Esophagus squamous epithelium (tissue), 5 donors: ENCODE measurements at regions not wholly inside any gene's neighbourhood (a gene's known extent, or its start where the extent isn't known, plus 50 kb on each side); places are given as distances from the start of the nearest gene placed in this dataset.

Source experiments
- DNase-seq: peaks from one replicate; lab custom pipeline; 2025; lab: John Stamatoyannopoulos, UW
- H3K27ac ChIP-seq, 4 donors: fragments of 200-600 bp; sonication (generic); one replicate each; pipeline ENCODE4 v1.5.1; 2016 to 2019; ENCODE audit warnings: mild to moderate bottlenecking in 1 of 4
- H3K27me3 ChIP-seq, 4 donors: fragments of 200-600 bp; sonication (generic); 1 replicate in 3 of 4; 2 replicates in 1 of 4; pipeline versions ENCODE4 v1.5.1 to v1.6.0; 2017 to 2021; ENCODE audit warnings: antibody characterized with exemption in 1 of 4
- H3K36me3 ChIP-seq, 3 donors: fragments of 200-600 bp; sonication (generic); one replicate each; pipeline ENCODE4 v1.5.1; 2016 to 2019
- H3K4me1 ChIP-seq, 3 donors: fragments of 200-600 bp; sonication (generic); one replicate each; pipeline ENCODE4 v1.5.1; 2017 to 2019
- H3K4me3 ChIP-seq, 4 donors: fragments of 200-600 bp; sonication (generic); 1 replicate in 3 of 4; 2 replicates in 1 of 4; pipeline ENCODE4 v1.5.1; 2016 to 2019; ENCODE audit warnings: mild to moderate bottlenecking in 2 of 4, moderate library complexity in 1 of 4
- H3K9me3 ChIP-seq, 3 donors: fragments of 200-600 bp; sonication (generic); one replicate each; pipeline ENCODE4 v1.5.1; 2016 to 2019
- POLR2A ChIP-seq, 4 donors: fragments of 450-650 bp; IDR thresholded peaks; one replicate each; pipeline ENCODE4 v1.6.1; 2017; ENCODE audit warnings: antibody characterized with exemption in 4 of 4, mild to moderate bottlenecking in 4 of 4, moderate library complexity in 3 of 4
- WGBS, 2 donors: methylation state at CpG; one replicate each; pipeline ENCODE4 v1.1.5; 2018; 5-methylcytosine and 5-hydroxymethylcytosine counted together
- intact Hi-C: fragments of 100-400 bp; cut with DNase I; formaldehyde crosslinking; loops from one replicate; pipeline ENCODE4 v1.15.0; 2022
- TF ChIP-seq, protein P1 (sequence below), 6 experiments: fragments of 450-650 bp in 4 of 6; fragments of 200-600 bp in 2 of 6; sonication (generic) in 2 of 6; IDR thresholded peaks; one replicate each; pipeline ENCODE4 v1.5.1; 2016 to 2019; ENCODE audit warnings: antibody characterized with exemption in 6 of 6, mild to moderate bottlenecking in 4 of 6, moderate library complexity in 4 of 6
- donor health status: DM: yes; HTN: yes; CAD: no.

DNA sequence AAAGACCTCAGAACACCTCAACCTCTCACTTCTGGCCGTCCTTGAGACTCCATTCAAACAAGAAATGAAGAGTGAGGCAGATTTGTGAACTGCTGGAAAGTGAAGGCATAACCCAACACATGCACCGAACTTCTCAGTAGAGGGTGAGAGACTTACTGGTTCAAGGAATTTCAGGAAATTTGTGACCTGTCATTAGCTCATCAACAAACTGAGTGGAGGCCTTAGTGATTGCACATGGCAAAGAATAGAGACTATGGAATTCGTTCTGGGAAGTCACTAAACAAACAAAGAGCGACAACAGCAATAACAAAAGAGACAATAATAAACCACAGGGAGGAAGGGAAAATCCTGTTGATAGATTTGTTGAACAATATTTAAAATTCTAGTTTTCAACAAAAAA lies 125.0 kb upstream of the AKR1E2 start:
- Histone ChIP-seq H3K36me3 (no peaks in the 10 kb centered on the region), H3K4me1 (peaks cover 3 to 47% (median 10%) of the 10 kb centered on the region in 3 donors), H3K27me3 (no peaks in the 10 kb centered on the region), H3K4me3 (no peak overlapping the region), H3K27ac (no peak overlapping the region), H3K9me3 (no peaks in the 10 kb centered on the region)
- intact Hi-C loops: no loop called here
- WGBS, 2 donors: 79 to 80% methylated on average over 4 of the region's 4 CpGs
- no peak for DNase-seq
- TF ChIP-seq, protein P1, sequence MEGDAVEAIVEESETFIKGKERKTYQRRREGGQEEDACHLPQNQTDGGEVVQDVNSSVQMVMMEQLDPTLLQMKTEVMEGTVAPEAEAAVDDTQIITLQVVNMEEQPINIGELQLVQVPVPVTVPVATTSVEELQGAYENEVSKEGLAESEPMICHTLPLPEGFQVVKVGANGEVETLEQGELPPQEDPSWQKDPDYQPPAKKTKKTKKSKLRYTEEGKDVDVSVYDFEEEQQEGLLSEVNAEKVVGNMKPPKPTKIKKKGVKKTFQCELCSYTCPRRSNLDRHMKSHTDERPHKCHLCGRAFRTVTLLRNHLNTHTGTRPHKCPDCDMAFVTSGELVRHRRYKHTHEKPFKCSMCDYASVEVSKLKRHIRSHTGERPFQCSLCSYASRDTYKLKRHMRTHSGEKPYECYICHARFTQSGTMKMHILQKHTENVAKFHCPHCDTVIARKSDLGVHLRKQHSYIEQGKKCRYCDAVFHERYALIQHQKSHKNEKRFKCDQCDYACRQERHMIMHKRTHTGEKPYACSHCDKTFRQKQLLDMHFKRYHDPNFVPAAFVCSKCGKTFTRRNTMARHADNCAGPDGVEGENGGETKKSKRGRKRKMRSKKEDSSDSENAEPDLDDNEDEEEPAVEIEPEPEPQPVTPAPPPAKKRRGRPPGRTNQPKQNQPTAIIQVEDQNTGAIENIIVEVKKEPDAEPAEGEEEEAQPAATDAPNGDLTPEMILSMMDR (IDR thresholded peaks at IDR 0.05): no peak
- TF ChIP-seq POLR2A (IDR thresholded peaks at IDR 0.05): no peak

DNA sequence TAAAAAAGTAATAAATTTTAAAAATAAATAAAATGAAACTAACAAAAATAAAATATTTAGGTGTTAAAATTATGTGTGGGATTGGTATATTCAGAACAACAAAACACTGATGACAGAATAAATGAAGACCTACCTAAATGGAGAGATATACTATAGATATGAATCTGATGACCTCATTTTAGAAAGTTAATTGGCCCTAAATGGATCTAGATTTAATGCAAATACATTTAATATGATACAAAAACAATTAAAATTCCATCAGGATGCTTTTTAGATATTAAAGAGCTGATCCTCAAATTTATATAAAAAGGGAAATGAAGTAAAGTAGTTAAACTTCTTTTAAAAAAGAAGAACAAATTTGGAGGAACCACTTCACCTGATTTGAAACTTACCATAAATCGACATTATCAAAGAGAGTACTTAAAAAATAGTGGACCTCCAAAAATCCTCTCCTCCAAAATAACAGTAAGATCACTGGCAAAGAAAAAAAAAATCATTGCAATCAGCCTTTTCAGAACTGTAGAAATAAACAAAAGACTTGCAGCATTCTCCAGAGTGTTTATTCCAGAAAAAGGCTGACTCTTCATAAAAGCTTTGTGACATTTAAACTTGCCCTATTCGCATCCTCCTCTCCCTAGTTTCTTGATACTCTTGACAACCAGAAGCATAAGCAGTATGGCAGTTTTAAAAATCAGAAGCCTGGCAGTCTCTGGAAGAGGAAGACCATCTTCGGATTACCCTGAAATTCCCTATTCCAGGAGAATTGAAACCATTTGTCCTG lies 125.9 kb upstream of the AKR1E2 start:
- H3K27ac ChIP-seq: no peak overlapping the region
- intact Hi-C loops: no loop called here
- no peaks in the 10 kb centered on the region for H3K27me3 ChIP-seq
- 85 to 87% methylated on average over 3 of the region's 3 CpGs for WGBS, 2 donors
- H3K36me3 ChIP-seq: no peaks in the 10 kb centered on the region
- peaks cover 3 to 46% (median 10%) of the 10 kb centered on the region in 3 donors for H3K4me1 ChIP-seq
- TF ChIP-seq, protein P1 (IDR thresholded peaks at IDR 0.05): no peak
- no peak for TF ChIP-seq POLR2A (IDR thresholded peaks at IDR 0.05)
- H3K4me3 ChIP-seq: no peak overlapping the region
- H3K9me3 ChIP-seq: no peaks in the 10 kb centered on the region
- no peak for DNase-seq

DNA sequence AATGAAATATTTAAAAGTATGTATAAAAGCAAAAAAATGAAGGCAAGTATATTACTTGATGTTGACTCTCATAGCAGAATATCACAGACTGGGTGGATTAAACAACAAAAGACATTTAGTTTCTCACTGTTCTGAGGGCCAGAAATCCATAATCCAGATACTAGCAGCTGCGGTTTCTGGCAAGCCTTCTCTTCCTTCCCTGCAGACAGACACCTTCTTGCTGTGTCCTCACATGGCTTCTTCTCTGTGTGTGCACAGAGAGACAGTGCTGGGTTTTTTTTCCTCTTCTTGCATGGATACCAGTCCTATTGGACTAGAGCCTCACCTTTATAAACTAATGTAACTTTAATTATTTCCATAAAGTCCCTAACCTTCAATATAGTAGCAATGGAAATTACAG lies 127.9 kb upstream of the AKR1E2 start:
- Histone ChIP-seq H3K27me3 (no peaks in the 10 kb centered on the region), H3K9me3 (no peaks in the 10 kb centered on the region), H3K36me3 (no peaks in the 10 kb centered on the region), H3K4me3 (no peak overlapping the region), H3K27ac (no peak overlapping the region), H3K4me1 (peaks cover 0 to 26% (median 5%) of the 10 kb centered on the region in 3 donors)
- intact Hi-C loops: no loop called here
- TF ChIP-seq POLR2A (IDR thresholded peaks at IDR 0.05): no peak
- TF ChIP-seq, protein P1 (IDR thresholded peaks at IDR 0.05): no peak
- no peak for DNase-seq
- 11 to 31% methylated on average over 1 of the region's 1 CpG for WGBS, 2 donors

- WGBS, 2 donors: 97 to 98% methylated on average over 3 of the region's 3 CpGs
- Histone ChIP-seq H3K27me3 (no peaks in the 10 kb centered on the region), H3K27ac (no peak overlapping the region), H3K36me3 (no peaks in the 10 kb centered on the region), H3K4me1 (peaks cover 0 to 39% (median 11%) of the 10 kb centered on the region in 3 donors), H3K4me3 (no peak overlapping the region), H3K9me3 (no peaks in the 10 kb centered on the region)
- TF ChIP-seq, protein P1 (IDR thresholded peaks at IDR 0.05): no peak
- no peak for TF ChIP-seq POLR2A (IDR thresholded peaks at IDR 0.05)
- intact Hi-C loops: no loop called here
- no peak for DNase-seq
These were observed 129.8 kb upstream of the AKR1E2 start for GRCh38 chr10:4696186-4696585.

DNA sequence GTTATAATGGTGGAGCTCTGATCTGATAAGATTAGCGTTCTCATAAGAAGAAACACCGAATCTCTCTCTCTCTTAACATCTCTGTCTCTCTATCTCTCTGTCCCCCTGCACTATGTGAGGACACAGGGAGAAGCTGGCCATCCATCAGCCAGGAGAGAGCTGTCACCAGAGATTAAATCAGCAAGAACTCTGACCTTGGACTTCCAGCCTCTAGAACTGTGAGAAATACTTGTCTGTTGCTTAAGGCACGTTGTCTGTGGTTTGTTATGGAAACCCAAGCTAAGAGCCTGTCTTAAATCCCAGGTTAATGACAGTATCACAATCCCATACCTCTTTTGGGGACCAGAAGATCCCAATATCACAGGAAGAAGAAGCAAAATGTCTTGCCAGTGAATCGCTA lies 132.0 kb upstream of the AKR1E2 start:
- no peaks in the 10 kb centered on the region for H3K9me3 ChIP-seq
- no peak overlapping the region for H3K4me3 ChIP-seq
- TF ChIP-seq, protein P1 (IDR thresholded peaks at IDR 0.05): no peak
- no peak for TF ChIP-seq POLR2A (IDR thresholded peaks at IDR 0.05)
- DNase-seq: no peak
- intact Hi-C loops: no loop called here
- 91 to 92% methylated on average over 3 to 4 of the region's 4 CpGs for WGBS, 2 donors
- H3K4me1 ChIP-seq: peaks cover 0 to 30% (median 11%) of the 10 kb centered on the region in 3 donors
- no peaks in the 10 kb centered on the region for H3K36me3 ChIP-seq
- no peaks in the 10 kb centered on the region for H3K27me3 ChIP-seq
- no peak overlapping the region for H3K27ac ChIP-seq
